ENCODE measurements at regions not wholly inside any gene's neighbourhood (a gene's known extent, or its start where the extent isn't known, plus 50 kb on each side); places are given as distances from the start of the nearest gene placed in this dataset.

- peak; percentile 62 for ATAC-seq
- peak; percentile 47; the same call in 1 of the 2 replicates for TF ChIP-seq TOX (CRISPR knock-in tag; IDR thresholded peaks at IDR 0.05; ENCODE audit: borderline replicate concordance)
- no peak for TF ChIP-seq ESRRG (CRISPR knock-in tag; IDR thresholded peaks at IDR 0.05)
- no peak for TF ChIP-seq ZC3H10 (CRISPR knock-in tag; IDR thresholded peaks at IDR 0.05)
Measured at GRCh38 chr7:73936967-73937366, 76.0 kb downstream of the TMEM270 start.

GRCh38 chr7:73937650-73938049 lies 76.7 kb downstream of the TMEM270 start:
- ATAC-seq = peak; percentile 52

- no peak for TF ChIP-seq CSRNP3 (CRISPR knock-in tag; IDR thresholded peaks at IDR 0.05)
- TF ChIP-seq ZNF8 (CRISPR knock-in tag; IDR thresholded peaks at IDR 0.05) = no peak
- TF ChIP-seq TCF4 (CRISPR knock-in tag; IDR thresholded peaks at IDR 0.05; ENCODE audit: borderline replicate concordance) = no peak
- no peak for TF ChIP-seq GLIS3 (CRISPR knock-in tag; IDR thresholded peaks at IDR 0.05)
- no peak for TF ChIP-seq ARNTL (CRISPR knock-in tag; IDR thresholded peaks at IDR 0.05; ENCODE audit: borderline replicate concordance, low read depth)
- no peak for TF ChIP-seq POU6F1 (CRISPR knock-in tag; IDR thresholded peaks at IDR 0.05; ENCODE audit: borderline replicate concordance, low read depth)
- no peak for ATAC-seq
Measured at GRCh38 chr7:73939528-73939927, 78.6 kb downstream of the TMEM270 start.

- ATAC-seq = no peak
- no peak for TF ChIP-seq ZC3H10 (CRISPR knock-in tag; IDR thresholded peaks at IDR 0.05)
- no peak for TF ChIP-seq OSR1 (CRISPR knock-in tag; IDR thresholded peaks at IDR 0.05)
Measured at GRCh38 chr7:73940701-73941238, 79.8 kb downstream of the TMEM270 start.

- peak; percentile 87 for ATAC-seq
- TF ChIP-seq CSRNP3 (CRISPR knock-in tag; IDR thresholded peaks at IDR 0.05) (no peak), ARNTL (CRISPR knock-in tag; IDR thresholded peaks at IDR 0.05; ENCODE audit: borderline replicate concordance, low read depth) (no peak), ZNF8 (CRISPR knock-in tag; IDR thresholded peaks at IDR 0.05) (no peak), ISL1 (CRISPR knock-in tag; IDR thresholded peaks at IDR 0.05) (no peak), RARB (CRISPR knock-in tag; IDR thresholded peaks at IDR 0.05) (no peak), TSHZ2 (CRISPR knock-in tag; IDR thresholded peaks at IDR 0.05) (no peak), OSR1 (CRISPR knock-in tag; IDR thresholded peaks at IDR 0.05) (no peak), SNAI2 (CRISPR knock-in tag; IDR thresholded peaks at IDR 0.05) (no peak), CREB5 (CRISPR knock-in tag; IDR thresholded peaks at IDR 0.05; ENCODE audit: low read depth) (no peak), GLIS3 (CRISPR knock-in tag; IDR thresholded peaks at IDR 0.05) (no peak), TCF4 (CRISPR knock-in tag; IDR thresholded peaks at IDR 0.05; ENCODE audit: borderline replicate concordance) (no peak), ZNF565 (CRISPR knock-in tag; conservative IDR thresholded peaks at IDR 0.05; ENCODE audit: low read depth) (no peak), TOX (CRISPR knock-in tag; IDR thresholded peaks at IDR 0.05; ENCODE audit: borderline replicate concordance) (no peak), BACH2 (CRISPR knock-in tag; IDR thresholded peaks at IDR 0.05; ENCODE audit: borderline replicate concordance) (no peak), ZFP30 (CRISPR knock-in tag; IDR thresholded peaks at IDR 0.05) (no peak), ZNF70 (CRISPR knock-in tag; IDR thresholded peaks at IDR 0.05) (no peak)
- TF ChIP-seq, protein P1, sequence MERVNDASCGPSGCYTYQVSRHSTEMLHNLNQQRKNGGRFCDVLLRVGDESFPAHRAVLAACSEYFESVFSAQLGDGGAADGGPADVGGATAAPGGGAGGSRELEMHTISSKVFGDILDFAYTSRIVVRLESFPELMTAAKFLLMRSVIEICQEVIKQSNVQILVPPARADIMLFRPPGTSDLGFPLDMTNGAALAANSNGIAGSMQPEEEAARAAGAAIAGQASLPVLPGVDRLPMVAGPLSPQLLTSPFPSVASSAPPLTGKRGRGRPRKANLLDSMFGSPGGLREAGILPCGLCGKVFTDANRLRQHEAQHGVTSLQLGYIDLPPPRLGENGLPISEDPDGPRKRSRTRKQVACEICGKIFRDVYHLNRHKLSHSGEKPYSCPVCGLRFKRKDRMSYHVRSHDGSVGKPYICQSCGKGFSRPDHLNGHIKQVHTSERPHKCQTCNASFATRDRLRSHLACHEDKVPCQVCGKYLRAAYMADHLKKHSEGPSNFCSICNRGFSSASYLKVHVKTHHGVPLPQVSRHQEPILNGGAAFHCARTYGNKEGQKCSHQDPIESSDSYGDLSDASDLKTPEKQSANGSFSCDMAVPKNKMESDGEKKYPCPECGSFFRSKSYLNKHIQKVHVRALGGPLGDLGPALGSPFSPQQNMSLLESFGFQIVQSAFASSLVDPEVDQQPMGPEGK (CRISPR knock-in tag; IDR thresholded peaks at IDR 0.05; ENCODE audit: borderline replicate concordance) = no peak
Measured at GRCh38 chr7:73941836-73942551, 81.0 kb downstream of the TMEM270 start.

All from SK-N-SH treated with all-trans-retinoic acid at 6 μM for 48 hours (cell line).